NCI-H1694 treated with DMSO at 0.1 percent for 48 hours (cell line): ENCODE measurements at regions not wholly inside any gene's neighbourhood (a gene's known extent, or its start where the extent isn't known, plus 50 kb on each side); places are given as distances from the start of the nearest gene placed in this dataset.
"Not testable (repeated sequence)": the region's sequence is repeated elsewhere in the genome, so short reads cannot be mapped to it uniquely, and the experiment has no call there.

Experiments used
- DNase-seq: peaks from one replicate; lab custom pipeline; 2025; lab: John Stamatoyannopoulos, UW

GRCh38 chr5:126677121-126677520 lies 76.4 kb downstream of the PHAX start:
- no peak for DNase-seq

- DNase-seq = peak; percentile 95
These were observed 79.6 kb downstream of the PHAX start for GRCh38 chr5:126680191-126680817.

GRCh38 chr5:126681314-126681713 lies 80.6 kb downstream of the PHAX start:
- not testable (repeated sequence) for DNase-seq

GRCh38 chr5:126681970-126682369 lies 81.2 kb downstream of the PHAX start:
- DNase-seq = no peak

GRCh38 chr5:126682856-126683255 lies 82.1 kb downstream of the PHAX start:
- DNase-seq = no peak

GRCh38 chr5:126683912-126684311 lies 83.2 kb downstream of the PHAX start:
- no peak for DNase-seq

- DNase-seq = not testable (repeated sequence)
These were observed 84.1 kb downstream of the PHAX start for GRCh38 chr5:126684656-126685442.

- DNase-seq = no peak
These were observed 85.8 kb downstream of the PHAX start for GRCh38 chr5:126686451-126687126.

- DNase-seq = no peak
These were observed 84.0 kb upstream of the LMNB1 start for GRCh38 chr5:126692971-126693370.

- DNase-seq = peak; percentile 85
These were observed 83.1 kb upstream of the LMNB1 start for GRCh38 chr5:126693806-126694205.

- DNase-seq = no peak
These were observed 82.5 kb upstream of the LMNB1 start for GRCh38 chr5:126694403-126694802.

- DNase-seq = no peak
These were observed 81.8 kb upstream of the LMNB1 start for GRCh38 chr5:126695091-126695490.

- DNase-seq = no peak
These were observed 69.9 kb upstream of the LMNB1 start for GRCh38 chr5:126707080-126707479.

- DNase-seq = no peak
These were observed 61.2 kb upstream of the LMNB1 start for GRCh38 chr5:126715765-126716164.

GRCh38 chr5:126716861-126717260 lies 60.1 kb upstream of the LMNB1 start:
- DNase-seq = no peak

- DNase-seq = no peak
These were observed 58.6 kb upstream of the LMNB1 start for GRCh38 chr5:126718236-126718868.

GRCh38 chr5:126720369-126720768 lies 56.6 kb upstream of the LMNB1 start:
- DNase-seq = no peak

- no peak for DNase-seq
These were observed 53.3 kb upstream of the LMNB1 start for GRCh38 chr5:126723643-126724042.
